ENCODE measurements at regions not wholly inside any gene's neighbourhood (a gene's known extent, or its start where the extent isn't known, plus 50 kb on each side); places are given as distances from the start of the nearest gene placed in this dataset.

DNA sequence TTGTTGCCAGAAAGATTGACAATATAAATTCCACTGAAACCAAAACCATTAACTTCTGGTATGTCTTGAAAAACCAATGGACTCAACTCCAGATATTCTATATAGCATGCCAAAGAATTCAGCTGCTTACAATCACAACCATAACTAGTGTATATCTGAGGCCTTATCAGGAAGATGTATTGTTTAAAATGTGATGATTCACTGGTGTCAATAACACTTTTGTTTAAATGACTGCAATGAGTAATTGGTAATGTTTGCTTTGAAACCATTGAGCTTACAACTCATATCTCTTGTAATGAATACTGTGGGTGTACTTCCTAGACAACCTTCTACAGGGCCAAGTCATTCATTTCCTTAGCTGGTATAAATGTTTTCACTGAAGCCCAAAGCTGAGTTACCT lies 727.9 kb upstream of the KCND2 start:
- Histone ChIP-seq H3K36me3 (ENCODE audit: control insufficient read depth, insufficient read depth, low read length) (no peaks in the 10 kb centered on the region), H3K9ac (ENCODE audit: extremely low read depth, low read length, poor library complexity, severe bottlenecking) (no peak overlapping the region), H3K27me3 (ENCODE audit: control insufficient read depth, insufficient read depth, low read length, poor library complexity, severe bottlenecking) (no peaks in the 10 kb centered on the region), H3K4me1 (ENCODE audit: control insufficient read depth, insufficient read depth, low read length) (no peaks in the 10 kb centered on the region), H3K9me3 (ENCODE audit: control insufficient read depth, low read length) (no peaks in the 10 kb centered on the region), H3K4me3 (ENCODE audit: low read length) (no peak overlapping the region), H3K27ac (ENCODE audit: low read depth, low read length) (no peak overlapping the region)
- no peak for DNase-seq
- TF ChIP-seq, protein P1, sequence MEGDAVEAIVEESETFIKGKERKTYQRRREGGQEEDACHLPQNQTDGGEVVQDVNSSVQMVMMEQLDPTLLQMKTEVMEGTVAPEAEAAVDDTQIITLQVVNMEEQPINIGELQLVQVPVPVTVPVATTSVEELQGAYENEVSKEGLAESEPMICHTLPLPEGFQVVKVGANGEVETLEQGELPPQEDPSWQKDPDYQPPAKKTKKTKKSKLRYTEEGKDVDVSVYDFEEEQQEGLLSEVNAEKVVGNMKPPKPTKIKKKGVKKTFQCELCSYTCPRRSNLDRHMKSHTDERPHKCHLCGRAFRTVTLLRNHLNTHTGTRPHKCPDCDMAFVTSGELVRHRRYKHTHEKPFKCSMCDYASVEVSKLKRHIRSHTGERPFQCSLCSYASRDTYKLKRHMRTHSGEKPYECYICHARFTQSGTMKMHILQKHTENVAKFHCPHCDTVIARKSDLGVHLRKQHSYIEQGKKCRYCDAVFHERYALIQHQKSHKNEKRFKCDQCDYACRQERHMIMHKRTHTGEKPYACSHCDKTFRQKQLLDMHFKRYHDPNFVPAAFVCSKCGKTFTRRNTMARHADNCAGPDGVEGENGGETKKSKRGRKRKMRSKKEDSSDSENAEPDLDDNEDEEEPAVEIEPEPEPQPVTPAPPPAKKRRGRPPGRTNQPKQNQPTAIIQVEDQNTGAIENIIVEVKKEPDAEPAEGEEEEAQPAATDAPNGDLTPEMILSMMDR (conservative IDR thresholded peaks at IDR 0.05) = no peak
- Mint-ChIP-seq H3K27ac (no peak overlapping the region), H3K4me3 (no peak overlapping the region), H3K27me3 (ENCODE audit: insufficient read depth) (no peaks in the 10 kb centered on the region), H3K36me3 (ENCODE audit: low read depth) (no peaks in the 10 kb centered on the region), H3K9me3 (no peaks in the 10 kb centered on the region), H3K4me1 (peaks cover 4% of the 10 kb centered on the region)

DNA sequence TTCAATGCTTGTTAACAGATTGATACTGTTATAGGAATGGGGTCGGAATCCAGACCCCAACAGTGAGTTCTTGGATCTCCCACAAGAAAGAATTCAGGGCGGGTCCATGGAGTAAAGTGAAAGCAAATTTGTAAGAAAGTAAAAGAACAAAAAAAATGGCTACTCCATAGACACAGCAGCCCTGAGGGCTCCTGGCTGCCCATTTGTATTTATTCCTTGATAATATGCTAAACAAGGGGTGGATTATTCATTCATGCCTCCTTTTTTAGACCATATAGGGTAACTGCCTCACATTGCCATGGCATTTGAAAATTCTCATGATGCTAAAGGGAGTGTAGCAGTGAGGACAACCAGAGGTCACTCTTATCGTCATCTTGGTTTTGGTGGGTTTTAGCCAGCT lies 717.2 kb upstream of the KCND2 start:
- Mint-ChIP-seq H3K9me3 (no peaks in the 10 kb centered on the region), H3K27me3 (ENCODE audit: insufficient read depth) (no peaks in the 10 kb centered on the region), H3K4me1 (no peaks in the 10 kb centered on the region), H3K4me3 (no peak overlapping the region), H3K36me3 (ENCODE audit: low read depth) (no peaks in the 10 kb centered on the region), H3K27ac (no peak overlapping the region)
- no peaks in the 10 kb centered on the region for H3K36me3 ChIP-seq (ENCODE audit: control insufficient read depth, insufficient read depth, low read length)
- no peak overlapping the region for H3K27ac ChIP-seq (ENCODE audit: low read depth, low read length)
- H3K4me1 ChIP-seq (ENCODE audit: control insufficient read depth, insufficient read depth, low read length) = no peaks in the 10 kb centered on the region
- no peak overlapping the region for H3K9ac ChIP-seq (ENCODE audit: extremely low read depth, low read length, poor library complexity, severe bottlenecking)
- no peak for DNase-seq
- TF ChIP-seq, protein P1 (conservative IDR thresholded peaks at IDR 0.05) = no peak
- no peaks in the 10 kb centered on the region for H3K27me3 ChIP-seq (ENCODE audit: control insufficient read depth, insufficient read depth, low read length, poor library complexity, severe bottlenecking)
- H3K9me3 ChIP-seq (ENCODE audit: control insufficient read depth, low read length) = no peaks in the 10 kb centered on the region
- WGBS, 2 experiments (ENCODE audit: insufficient coverage in 1 of 2, insufficient read length in 1 of 2) = 92 to 98% methylated on average over 2 to 3 of the region's 3 CpGs
- no peak overlapping the region for H3K4me3 ChIP-seq (ENCODE audit: low read length)

DNA sequence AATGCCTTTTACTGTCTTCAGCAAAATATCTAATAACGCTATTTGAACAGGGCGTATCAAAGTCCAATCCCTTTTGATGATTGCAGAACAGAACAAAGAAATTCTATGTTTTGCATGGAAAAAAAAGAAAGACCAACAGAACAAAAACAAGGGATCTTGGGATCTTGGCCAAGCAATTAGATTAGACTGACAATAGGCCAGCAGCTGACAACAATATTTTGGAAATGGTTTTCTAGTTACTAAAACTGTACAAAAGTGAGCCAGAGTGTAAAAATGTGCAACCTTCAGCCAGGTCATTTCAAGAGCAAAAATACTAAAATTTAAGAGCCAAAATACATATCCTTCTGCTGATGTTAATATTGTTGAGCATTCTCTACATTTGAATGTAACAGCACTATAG lies 716.5 kb upstream of the KCND2 start:
- TF ChIP-seq, protein P1 (conservative IDR thresholded peaks at IDR 0.05) = no peak
- Mint-ChIP-seq H3K4me1 (no peaks in the 10 kb centered on the region), H3K9me3 (no peaks in the 10 kb centered on the region)

More for the DNA sequence above, 716.5 kb upstream of the KCND2 start:
- no peaks in the 10 kb centered on the region for H3K9me3 ChIP-seq (ENCODE audit: control insufficient read depth, low read length)
- Mint-ChIP-seq H3K36me3 (ENCODE audit: low read depth) (no peaks in the 10 kb centered on the region), H3K27me3 (ENCODE audit: insufficient read depth) (no peaks in the 10 kb centered on the region), H3K27ac (no peak overlapping the region), H3K4me3 (no peak overlapping the region)
- H3K4me3 ChIP-seq (ENCODE audit: low read length) = no peak overlapping the region
- no peaks in the 10 kb centered on the region for H3K4me1 ChIP-seq (ENCODE audit: control insufficient read depth, insufficient read depth, low read length)
- no peaks in the 10 kb centered on the region for H3K27me3 ChIP-seq (ENCODE audit: control insufficient read depth, insufficient read depth, low read length, poor library complexity, severe bottlenecking)
- no peak overlapping the region for H3K9ac ChIP-seq (ENCODE audit: extremely low read depth, low read length, poor library complexity, severe bottlenecking)
- H3K27ac ChIP-seq (ENCODE audit: low read depth, low read length) = no peak overlapping the region
- no peak for DNase-seq
- WGBS, 2 experiments (ENCODE audit: insufficient coverage in 1 of 2, insufficient read length in 1 of 2) = 82 to 96% methylated on average over 2 of the region's 2 CpGs
- no peaks in the 10 kb centered on the region for H3K36me3 ChIP-seq (ENCODE audit: control insufficient read depth, insufficient read depth, low read length)

Data from endodermal cell (in vitro differentiated cells).